Central memory CD8-positive, alpha-beta T cell (primary cell): ENCODE measurements at regions not wholly inside any gene's neighbourhood (a gene's known extent, or its start where the extent isn't known, plus 50 kb on each side); places are given as distances from the start of the nearest gene placed in this dataset.
"Not testable (repeated sequence)": the region's sequence is repeated elsewhere in the genome, so short reads cannot be mapped to it uniquely, and the experiment has no call there.

ENCODE experiments used
- ATAC-seq: fragments of 150-1000 bp; cut with Tn5 transposase; replicated peaks from 2 replicates; pipeline ENCODE4 v1.10.0; 2022; ENCODE audit warnings: mild to moderate bottlenecking, moderate FRiP score, moderate number of reproducible peaks; ENCODE audit not compliant: poor library complexity, severe bottlenecking; ENCODE audit errors: extremely low read depth
- DNase-seq, 2 donors: peaks; one replicate each; pipeline ENCODE4 v3.0.0; 2021; ENCODE audit warnings: low spot score in 2 of 2
- H3K27ac Mint-ChIP-seq: one replicate; pipeline ENCODE4 v1.8.0; 2022; ENCODE audit warnings: low read depth, mild to moderate bottlenecking, moderate library complexity, mixed read lengths
- H3K27me3 Mint-ChIP-seq: one replicate; pipeline ENCODE4 v1.8.0; 2022; ENCODE audit warnings: mixed read lengths
- H3K36me3 Mint-ChIP-seq: one replicate; pipeline ENCODE4 v1.8.0; 2022; ENCODE audit warnings: mild to moderate bottlenecking, moderate library complexity, mixed read lengths; ENCODE audit not compliant: insufficient read depth
- H3K4me1 Mint-ChIP-seq: one replicate; pipeline ENCODE4 v1.8.0; 2022; ENCODE audit warnings: mixed read lengths
- H3K4me3 Mint-ChIP-seq: one replicate; pipeline ENCODE4 v1.8.0; 2022; ENCODE audit warnings: mild to moderate bottlenecking, moderate library complexity, mixed read lengths
- H3K9me3 Mint-ChIP-seq: one replicate; pipeline ENCODE4 v1.8.0; 2022; ENCODE audit warnings: mixed read lengths

GRCh38 chr6:122153557-122153956, 245.9 kb upstream of the HSF2 start:
- Mint-ChIP-seq H3K4me3 (no peak overlapping the region), H3K27ac (no peak overlapping the region), H3K36me3 (no peaks in the 10 kb centered on the region), H3K9me3 (no peaks in the 10 kb centered on the region), H3K27me3 (no peaks in the 10 kb centered on the region), H3K4me1 (no peaks in the 10 kb centered on the region)
- no peak for ATAC-seq
- DNase-seq = no peak

GRCh38 chr6:122154155-122154554, 245.3 kb upstream of the HSF2 start:
- H3K27me3 Mint-ChIP-seq = no peaks in the 10 kb centered on the region
- ATAC-seq (no peak), DNase-seq (no peak)
- no peaks in the 10 kb centered on the region for H3K9me3 Mint-ChIP-seq
- no peaks in the 10 kb centered on the region for H3K36me3 Mint-ChIP-seq
- no peak overlapping the region for H3K4me3 Mint-ChIP-seq
- H3K27ac Mint-ChIP-seq = no peak overlapping the region
- H3K4me1 Mint-ChIP-seq = no peaks in the 10 kb centered on the region

- no peak for ATAC-seq
- Mint-ChIP-seq H3K27me3 (no peaks in the 10 kb centered on the region), H3K4me3 (no peak overlapping the region), H3K4me1 (no peaks in the 10 kb centered on the region), H3K27ac (no peak overlapping the region), H3K36me3 (no peaks in the 10 kb centered on the region), H3K9me3 (no peaks in the 10 kb centered on the region)
- no peak for DNase-seq
Observed at GRCh38 chr6:122154912-122155575, 244.4 kb upstream of the HSF2 start.

- Mint-ChIP-seq H3K27ac (no peak overlapping the region), H3K4me3 (no peak overlapping the region), H3K4me1 (no peaks in the 10 kb centered on the region), H3K27me3 (no peaks in the 10 kb centered on the region), H3K9me3 (no peaks in the 10 kb centered on the region), H3K36me3 (peaks cover 2% of the 10 kb centered on the region)
- ATAC-seq = no peak
- DNase-seq = no peak
Observed at GRCh38 chr6:122161136-122161535, 238.3 kb upstream of the HSF2 start.

DNA sequence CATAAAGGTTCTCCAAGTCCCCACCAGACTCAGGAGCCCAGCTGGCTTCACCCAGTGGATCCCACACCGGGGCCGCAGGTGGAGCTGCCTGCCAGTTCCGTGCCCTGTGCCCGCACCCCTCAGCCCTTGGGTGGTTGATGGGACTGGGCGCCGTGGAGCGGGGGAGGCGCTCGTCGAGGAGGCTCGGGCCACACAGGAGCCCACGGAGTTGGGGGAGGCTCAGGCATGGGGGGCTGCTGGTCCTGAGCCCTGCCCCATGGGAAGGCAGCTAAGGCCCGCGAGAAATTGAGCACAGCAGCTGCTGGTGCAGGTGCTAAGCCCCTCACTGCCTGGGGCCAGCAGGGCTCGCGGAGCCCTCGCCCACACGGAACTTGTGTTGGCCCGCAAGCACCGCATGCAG, 234.4 kb upstream of the HSF2 start:
- Mint-ChIP-seq H3K36me3 (peaks cover 2% of the 10 kb centered on the region), H3K4me3 (no peak overlapping the region), H3K27me3 (no peaks in the 10 kb centered on the region), H3K27ac (no peak overlapping the region), H3K4me1 (no peaks in the 10 kb centered on the region), H3K9me3 (no peaks in the 10 kb centered on the region)
- DNase-seq (no peak), ATAC-seq (no peak)

- ATAC-seq (no peak), DNase-seq (no peak)
- Mint-ChIP-seq H3K36me3 (no peaks in the 10 kb centered on the region), H3K9me3 (no peaks in the 10 kb centered on the region), H3K4me3 (no peak overlapping the region), H3K4me1 (no peaks in the 10 kb centered on the region), H3K27ac (no peak overlapping the region), H3K27me3 (no peaks in the 10 kb centered on the region)
Observed at GRCh38 chr6:122170274-122170673, 229.2 kb upstream of the HSF2 start.

DNA sequence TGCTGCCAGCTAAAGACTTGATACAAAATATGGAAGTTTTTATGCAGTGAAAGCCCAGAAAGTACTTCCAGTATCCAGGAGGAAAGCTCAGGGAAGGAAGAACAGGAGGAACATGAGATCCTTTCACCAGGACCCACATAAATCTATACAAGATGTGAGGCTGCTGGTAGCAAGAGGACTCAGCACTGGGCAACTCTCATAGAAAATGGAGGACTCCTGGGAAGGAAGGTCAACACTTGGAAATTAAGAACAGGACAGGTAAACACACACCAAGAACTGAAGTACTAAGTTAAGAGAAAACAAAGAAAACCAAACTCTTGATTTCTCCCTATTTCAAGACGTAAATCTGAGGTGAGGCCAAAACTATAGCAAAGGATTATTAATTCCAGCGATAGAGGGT, 220.5 kb upstream of the HSF2 start:
- Mint-ChIP-seq H3K4me3 (no peak overlapping the region), H3K9me3 (no peaks in the 10 kb centered on the region), H3K36me3 (no peaks in the 10 kb centered on the region), H3K4me1 (no peaks in the 10 kb centered on the region), H3K27me3 (no peaks in the 10 kb centered on the region), H3K27ac (no peak overlapping the region)
- ATAC-seq = no peak
- no peak for DNase-seq

- H3K27me3 Mint-ChIP-seq = no peaks in the 10 kb centered on the region
- H3K9me3 Mint-ChIP-seq = no peaks in the 10 kb centered on the region
- DNase-seq (no peak), ATAC-seq (no peak)
- no peak overlapping the region for H3K27ac Mint-ChIP-seq
- H3K36me3 Mint-ChIP-seq = no peaks in the 10 kb centered on the region
- H3K4me3 Mint-ChIP-seq = no peak overlapping the region
- H3K4me1 Mint-ChIP-seq = no peaks in the 10 kb centered on the region
Observed at GRCh38 chr6:122180132-122180531, 219.3 kb upstream of the HSF2 start.

DNA sequence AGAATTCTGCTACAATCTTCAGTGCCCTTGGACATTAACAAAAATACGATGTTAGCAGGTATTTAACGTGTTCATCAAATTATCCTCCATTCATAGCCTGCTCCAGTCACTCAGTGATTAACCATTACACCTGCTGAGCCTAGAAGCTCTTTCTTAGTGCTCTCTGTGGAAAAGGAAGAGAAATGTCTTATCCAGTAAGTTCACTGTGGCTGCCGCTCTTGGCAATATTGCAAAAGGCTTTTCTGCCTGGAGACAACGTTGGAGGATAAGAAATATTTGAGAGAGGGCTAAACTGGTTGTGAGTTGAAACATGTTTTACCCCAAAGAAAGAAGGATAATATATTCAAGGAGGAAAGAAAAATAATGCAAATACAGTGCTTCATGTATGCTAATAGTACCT, 217.4 kb upstream of the HSF2 start:
- no peaks in the 10 kb centered on the region for H3K9me3 Mint-ChIP-seq
- no peaks in the 10 kb centered on the region for H3K4me1 Mint-ChIP-seq
- H3K4me3 Mint-ChIP-seq = no peak overlapping the region
- no peak overlapping the region for H3K27ac Mint-ChIP-seq
- DNase-seq (no peak), ATAC-seq (no peak)
- H3K27me3 Mint-ChIP-seq = no peaks in the 10 kb centered on the region
- H3K36me3 Mint-ChIP-seq = no peaks in the 10 kb centered on the region

- Mint-ChIP-seq H3K4me3 (no peak overlapping the region), H3K36me3 (no peaks in the 10 kb centered on the region), H3K27ac (no peak overlapping the region), H3K4me1 (no peaks in the 10 kb centered on the region), H3K9me3 (no peaks in the 10 kb centered on the region), H3K27me3 (no peaks in the 10 kb centered on the region)
- ATAC-seq (no peak), DNase-seq (no peak)
Observed at GRCh38 chr6:122184401-122184827, 215.0 kb upstream of the HSF2 start.

- H3K4me3 Mint-ChIP-seq, H3K27me3 Mint-ChIP-seq, H3K27ac Mint-ChIP-seq, DNase-seq, H3K9me3 Mint-ChIP-seq, H3K36me3 Mint-ChIP-seq, H3K4me1 Mint-ChIP-seq, ATAC-seq: not testable (repeated sequence)
Observed at GRCh38 chr6:122185458-122185857, 214.0 kb upstream of the HSF2 start.

DNA sequence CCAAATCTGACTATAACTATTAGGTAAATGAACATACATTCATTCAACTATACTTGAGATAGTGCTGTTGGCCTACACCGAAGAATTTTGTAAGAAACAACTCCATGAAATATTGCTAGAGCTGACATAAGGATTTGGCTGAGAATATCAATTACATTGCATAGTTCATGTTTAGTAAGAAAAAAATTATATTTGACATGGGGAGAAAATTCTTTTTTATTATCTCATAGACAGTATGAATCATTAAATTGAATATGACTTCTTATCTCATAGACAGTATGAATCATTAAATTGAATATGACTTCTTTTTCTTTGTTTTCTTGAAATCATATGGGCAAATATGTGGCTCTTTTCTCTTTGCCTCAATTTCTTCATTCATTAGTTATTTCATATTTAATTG, 212.3 kb upstream of the HSF2 start:
- no peak for DNase-seq
- H3K36me3 Mint-ChIP-seq = no peaks in the 10 kb centered on the region

GRCh38 chr6:122198922-122199321, 200.5 kb upstream of the HSF2 start:
- ATAC-seq = no peak
- H3K4me1 Mint-ChIP-seq = no peaks in the 10 kb centered on the region
- no peak overlapping the region for H3K4me3 Mint-ChIP-seq
- no peak overlapping the region for H3K27ac Mint-ChIP-seq
- H3K9me3 Mint-ChIP-seq = peaks cover 13% of the 10 kb centered on the region
- no peaks in the 10 kb centered on the region for H3K27me3 Mint-ChIP-seq
- DNase-seq = no peak
- no peaks in the 10 kb centered on the region for H3K36me3 Mint-ChIP-seq

More for the DNA sequence above, 212.3 kb upstream of the HSF2 start:
- H3K9me3 Mint-ChIP-seq = no peaks in the 10 kb centered on the region
- H3K4me3 Mint-ChIP-seq = no peak overlapping the region
- H3K27me3 Mint-ChIP-seq = no peaks in the 10 kb centered on the region
- ATAC-seq = no peak
- no peak overlapping the region for H3K27ac Mint-ChIP-seq
- H3K4me1 Mint-ChIP-seq = no peaks in the 10 kb centered on the region

- H3K4me1 Mint-ChIP-seq = no peaks in the 10 kb centered on the region
Observed at GRCh38 chr6:122200440-122200839, 199.0 kb upstream of the HSF2 start.

More at GRCh38 chr6:122200440-122200839, 199.0 kb upstream of the HSF2 start:
- Mint-ChIP-seq H3K36me3 (no peaks in the 10 kb centered on the region), H3K27me3 (no peaks in the 10 kb centered on the region), H3K9me3 (peaks cover 24% of the 10 kb centered on the region), H3K27ac (no peak overlapping the region), H3K4me3 (no peak overlapping the region)
- DNase-seq = no peak
- ATAC-seq = no peak
